AG04449 (cell line): ENCODE measurements at regions not wholly inside any gene's neighbourhood (a gene's known extent, or its start where the extent isn't known, plus 50 kb on each side); places are given as distances from the start of the nearest gene placed in this dataset.

Experiments used
- CTCF ChIA-PET: fragments of 350-600 bp; formaldehyde crosslinking; extraction: SDS; loops from one replicate; lab custom pipeline; 2021; ENCODE audit warnings: antibody characterized with exemption; lab: Yijun Ruan, JAX
- POLR2A ChIA-PET: fragments of 400-600, 350-600 bp; formaldehyde crosslinking; extraction: SDS; loops from one replicate; lab custom pipeline; 2020; ENCODE audit warnings: antibody characterized with exemption, inconsistent platforms; lab: Yijun Ruan, JAX
- DNase-seq: peaks from one replicate; pipeline ENCODE4 v3.0.0-alpha.2; 2010; ENCODE audit warnings: low read depth, low spot score
- H3K4me3 ChIP-seq: 2 replicates; pipeline ENCODE4 v1.5.1; 2011; ENCODE audit warnings: low read depth, mild to moderate bottlenecking, control low read depth, low read length
- CTCF ChIP-seq: IDR thresholded peaks from one replicate; pipeline ENCODE4 v1.5.1; 2011; ENCODE audit warnings: mild to moderate bottlenecking, moderate library complexity, low read length, control low read depth, inconsistent platforms; ENCODE audit not compliant: insufficient read depth; ENCODE audit errors: missing control alignments

- no peak for TF ChIP-seq CTCF
- ChIA-PET CTCF (interaction anchor here (1.4 kb wide), 1 partner anchor 11 kb away, joined by 3 read pairs; no protein-coding TSS in a partner anchor), POLR2A (interaction anchor here (1.0 kb wide), 1 partner anchor 26 kb away, joined by 3 read pairs; no protein-coding TSS in a partner anchor)
- no peak for DNase-seq
- no peak overlapping the region for H3K4me3 ChIP-seq
Observed at GRCh38 chr1:184910691-184911091, 63.6 kb downstream of the NIBAN1 start.

- DNase-seq: no peak
- H3K4me3 ChIP-seq: no peak overlapping the region
- ChIA-PET POLR2A (interaction anchor here (1.0 kb wide), 1 partner anchor 26 kb away, joined by 3 read pairs; no protein-coding TSS in a partner anchor), CTCF (interaction anchor here (1.0 kb wide), 1 partner anchor 104 kb away, joined by 3 read pairs; no protein-coding TSS in a partner anchor)
- no peak for TF ChIP-seq CTCF
Observed at GRCh38 chr1:184910005-184910404, 64.3 kb downstream of the NIBAN1 start.

GRCh38 chr1:184909019-184909418 lies 65.3 kb downstream of the NIBAN1 start:
- no peak overlapping the region for H3K4me3 ChIP-seq
- ChIA-PET POLR2A (interaction anchor here (1.1 kb wide), 1 partner anchor 65 kb away, joined by 3 read pairs; the partner anchor contains the start of gene NIBAN1), CTCF (interaction anchor here (1.0 kb wide), 1 partner anchor 103 kb away, joined by 3 read pairs; no protein-coding TSS in a partner anchor)
- DNase-seq: no peak
- TF ChIP-seq CTCF: no peak

- TF ChIP-seq CTCF: no peak
- ChIA-PET CTCF (interaction anchor here (0.7 to 1.0 kb wide), 2 partner anchors 34 to 103 kb away, joined by 3 to 5 read pairs; no protein-coding TSS in a partner anchor), POLR2A (interaction anchor here (1.1 kb wide), 1 partner anchor 66 kb away, joined by 3 read pairs; the partner anchor contains the start of gene NIBAN1)
- H3K4me3 ChIP-seq: no peak overlapping the region
- DNase-seq: no peak
Observed at GRCh38 chr1:184908506-184908905, 65.8 kb downstream of the NIBAN1 start.

- DNase-seq: no peak
- H3K4me3 ChIP-seq: no peak overlapping the region
- CTCF ChIA-PET: interaction anchor here (1.0 kb wide), 1 partner anchor 102 kb away, joined by 5 read pairs; no protein-coding TSS in a partner anchor
- TF ChIP-seq CTCF: no peak
- POLR2A ChIA-PET: no interaction called here
Observed at GRCh38 chr1:184907500-184907899, 66.8 kb downstream of the NIBAN1 start.

- ChIA-PET POLR2A (no interaction called here), CTCF (no interaction called here)
- no peak overlapping the region for H3K4me3 ChIP-seq
- DNase-seq: peak; percentile 33
- TF ChIP-seq CTCF: no peak
Observed at GRCh38 chr1:184906761-184907160, 67.5 kb downstream of the NIBAN1 start.
